GM12878 (cell line): ENCODE measurements at regions not wholly inside any gene's neighbourhood (a gene's known extent, or its start where the extent isn't known, plus 50 kb on each side); places are given as distances from the start of the nearest gene placed in this dataset.

Experiments used
- ATAC-seq: fragments of 200-7000 bp; cut with Tn5 transposase; 3 replicates; pipeline ENCODE4 v1.9.1; 2020; ENCODE audit warnings: mild to moderate bottlenecking, moderate library complexity
- BruUV-seq: library from RNA; stranded (reverse); fragments of 400-500 nt; replicated peaks from 2 replicates; lab custom pipeline; 2021; lab: Mats Ljungman, UMichigan
- CTCF ChIA-PET: fragments of 300-600 bp; sonication (Branson Sonifier 250); formaldehyde crosslinking; extraction: SDS; loops from one replicate; lab custom pipeline; 2021; ENCODE audit warnings: inconsistent platforms; lab: Yijun Ruan, JAX
- POLR2A ChIA-PET: fragments of 350-600 bp; formaldehyde crosslinking; extraction: SDS; loops from one replicate; lab custom pipeline; 2021; ENCODE audit warnings: inconsistent platforms; lab: Charles Lee
- RAD21 ChIA-PET: fragments of 300-600 bp; sonication (Branson Sonifier 250); formaldehyde crosslinking; loops from one replicate; lab custom pipeline; 2023; ENCODE audit warnings: antibody characterized with exemption; ENCODE audit not compliant: unreplicated experiment; lab: Charles Lee
- SMC1A ChIA-PET: fragments of 300-600 bp; sonication (Branson Sonifier 250); formaldehyde crosslinking; loops from one replicate; lab custom pipeline; 2023; ENCODE audit not compliant: unreplicated experiment, uncharacterized antibody; lab: Charles Lee
- DNase-seq: peaks from one replicate; pipeline ENCODE4 v3.0.0-alpha.2; 2011; ENCODE audit warnings: low read depth, low spot score
- FAIRE-seq: peaks from 3 replicates; lab custom pipeline; 2011; peaks lifted over from hg19 to GRCh38; lab: Jason Lieb, UNC
- H2AFZ ChIP-seq: 2 replicates; pipeline ENCODE4 v1.6.0; 2011; ENCODE audit warnings: low read depth, low read length, control low read depth; ENCODE audit not compliant: control insufficient read depth
- H3K27ac ChIP-seq: 2 replicates; pipeline ENCODE4 v1.5.1; 2011; ENCODE audit warnings: control low read depth; ENCODE audit not compliant: control insufficient read depth, insufficient read depth
- H3K27me3 ChIP-seq, 2 experiments: replicated peaks in 1 of 2; 2 replicates each; pipeline versions ENCODE4 v1.6.0 to v1.6.1; 2011; ENCODE audit warnings: low read length in 1 of 2; ENCODE audit not compliant: control insufficient read depth in 2 of 2, insufficient read depth in 2 of 2
- H3K36me3 ChIP-seq, 2 experiments: 2 replicates each; pipeline ENCODE4 v1.5.1; 2011; ENCODE audit warnings: low read length in 1 of 2; ENCODE audit not compliant: control insufficient read depth in 2 of 2, insufficient read depth in 2 of 2
- H3K4me1 ChIP-seq: 2 replicates; pipeline ENCODE4 v1.6.1; 2011; ENCODE audit warnings: mild to moderate bottlenecking, low read length, moderate library complexity, mixed read lengths; ENCODE audit not compliant: control insufficient read depth, insufficient read depth
- H3K4me2 ChIP-seq: 2 replicates; pipeline ENCODE4 v1.6.0; 2011; ENCODE audit warnings: control low read depth; ENCODE audit not compliant: control insufficient read depth, insufficient read depth
- H3K4me3 ChIP-seq: fragments of 200-600 bp; sonication (generic); 2 replicates; pipeline ENCODE4 v1.5.1; 2016
- H3K79me2 ChIP-seq: 2 replicates; pipeline ENCODE4 v1.6.0; 2011; ENCODE audit warnings: low read length; ENCODE audit not compliant: control insufficient read depth, insufficient read depth
- H3K9ac ChIP-seq: 2 replicates; pipeline ENCODE4 v1.8.0; 2011; ENCODE audit warnings: low read length, control low read depth, mixed read lengths; ENCODE audit not compliant: control insufficient read depth, insufficient read depth
- H3K9me3 ChIP-seq: replicated peaks from 3 replicates; pipeline ENCODE4 v1.5.1; 2011; ENCODE audit warnings: mild to moderate bottlenecking, low read length; ENCODE audit not compliant: control insufficient read depth, insufficient read depth
- H4K20me1 ChIP-seq: 2 replicates; pipeline ENCODE4 v1.6.0; 2011; ENCODE audit not compliant: control insufficient read depth, insufficient read depth
- ETV6 ChIP-seq, 2 experiments: fragments of 450-650 bp in 1 of 2; IDR thresholded peaks in 1 of 2; conservative IDR thresholded peaks in 1 of 2; 2 replicates each; pipeline ENCODE4 v1.6.1; 2014; ENCODE audit warnings: antibody characterized with exemption in 1 of 2, borderline replicate concordance in 1 of 2, low read depth in 1 of 2, mild to moderate bottlenecking in 1 of 2, moderate library complexity in 1 of 2
- EZH2 ChIP-seq: IDR thresholded peaks from 2 replicates; pipeline ENCODE4 v1.6.1; 2012; ENCODE audit warnings: low read depth, mild to moderate bottlenecking, control low read depth, inconsistent platforms, low read length, borderline replicate concordance; ENCODE audit not compliant: control insufficient read depth
- IKZF1 ChIP-seq: fragments of 450-650 bp; conservative IDR thresholded peaks from 2 replicates; pipeline ENCODE4 v1.6.1; 2017; ENCODE audit warnings: antibody characterized with exemption, mild to moderate bottlenecking
- IKZF2 ChIP-seq, 2 experiments: fragments of 450-650 bp; IDR thresholded peaks; 2 replicates each; pipeline ENCODE4 v1.6.1; 2017; ENCODE audit warnings: mild to moderate bottlenecking in 2 of 2, moderate library complexity in 2 of 2
- MEF2A ChIP-seq: IDR thresholded peaks from 2 replicates; pipeline ENCODE4 v1.6.1; 2011; ENCODE audit warnings: low read depth, mild to moderate bottlenecking, low read length, moderate library complexity; ENCODE audit not compliant: insufficient read depth
- MEF2B ChIP-seq: fragments of 450-650 bp; IDR thresholded peaks from 2 replicates; pipeline ENCODE4 v1.6.1; 2018; ENCODE audit warnings: mild to moderate bottlenecking, moderate library complexity; ENCODE audit not compliant: partially characterized antibody, poor library complexity, severe bottlenecking
- SRF ChIP-seq, 2 experiments: IDR thresholded peaks; 2 replicates each; pipeline ENCODE4 v1.6.1; 2011; ENCODE audit warnings: low read depth in 2 of 2, low read length in 2 of 2, mild to moderate bottlenecking in 1 of 2, moderate library complexity in 1 of 2
- TARDBP ChIP-seq: IDR thresholded peaks from 2 replicates; pipeline ENCODE4 v1.6.1; 2016; ENCODE audit warnings: borderline replicate concordance
- ZBTB4 ChIP-seq: fragments of 450-650 bp; formaldehyde crosslinking; IDR thresholded peaks from 2 replicates; pipeline ENCODE4 v1.4.0; 2022; ENCODE audit warnings: mild to moderate bottlenecking, moderate library complexity
- WGBS: methylation state at CpG from one replicate; pipeline ENCODE4 v1.1.6; 2016; ENCODE audit warnings: low lambda C conversion rate; ENCODE audit not compliant: insufficient replicate concordance, insufficient coverage; ENCODE audit errors: missing lambda C conversion rate; 5-methylcytosine and 5-hydroxymethylcytosine counted together
- in situ Hi-C: fragments of 300-500 bp; cut with MboI; formaldehyde crosslinking; loops from 9 replicates; pipeline ENCODE4 v1.14.3; 2018; ENCODE audit warnings: mixed read lengths
- intact Hi-C: fragments of 100-400 bp; cut with micrococcal nuclease; formaldehyde crosslinking; loops from one replicate; pipeline ENCODE4 v1.14.2; 2022; ENCODE audit not compliant: unreplicated experiment

- TF ChIP-seq ZBTB4 (CRISPR knock-in tag) (no peak), IKZF1 (no peak), MEF2B (no peak)
These were observed 616.2 kb downstream of the EPM2A start (continued) for GRCh38 chr6:145119081-145119480.

GRCh38 chr6:145132709-145133108, 602.6 kb downstream of the EPM2A start:
- DNase-seq, result no peak
- ChIA-PET CTCF (no interaction called here), POLR2A (no interaction called here), RAD21 (no interaction called here), SMC1A (interaction anchor here (0.7 kb wide), 1 partner anchor 13 kb away, joined by 3 read pairs; no protein-coding TSS in a partner anchor)
- Histone ChIP-seq H3K9me3 (no peaks in the 10 kb centered on the region), H3K27ac (no peak overlapping the region), H3K4me3 (no peak overlapping the region), H3K27me3 (no peaks in the 10 kb centered on the region), H3K36me3 (no peaks in the 10 kb centered on the region), H3K4me1 (no peaks in the 10 kb centered on the region), H4K20me1 (no peaks in the 10 kb centered on the region), H3K9ac (no peak overlapping the region), H3K79me2 (no peaks in the 10 kb centered on the region), H2AFZ (no peak overlapping the region), H3K4me2 (no peak overlapping the region)
- FAIRE-seq, result no peak
- intact Hi-C loops (no loop called here), in situ Hi-C loops (no loop called here)
- no peak for ATAC-seq
- TF ChIP-seq ETV6 (conservative IDR thresholded peaks at IDR 0.05 in 1 of 2, IDR thresholded peaks at IDR 0.05 in 1 of 2; ENCODE audit: borderline replicate concordance in 1 of 2, low read depth in 1 of 2) (no peak), IKZF2 (IDR thresholded peaks at IDR 0.05) (no peak), TARDBP (no peak), SRF (IDR thresholded peaks at IDR 0.05; ENCODE audit: low read depth in 2 of 2, low read length in 2 of 2) (no peak), EZH2 (no peak), MEF2A (no peak)
- 46% methylated on average over 2 of the region's 2 CpGs for WGBS
- BruUV-seq, result no TSS peak
